MCF 10A (cell line): ENCODE measurements at regions not wholly inside any gene's neighbourhood (a gene's known extent, or its start where the extent isn't known, plus 50 kb on each side); places are given as distances from the start of the nearest gene placed in this dataset.

ENCODE experiments used
- BruUV-seq: library from RNA; stranded (reverse); fragments of 400-500 nt; replicated peaks from 2 replicates; lab custom pipeline; 2021; lab: Mats Ljungman, UMichigan
- CTCF ChIA-PET: fragments of 300-600 bp; sonication (Branson Sonifier 250); formaldehyde crosslinking; extraction: SDS; loops from one replicate; lab custom pipeline; 2021; ENCODE audit warnings: antibody characterized with exemption, inconsistent platforms; lab: Yijun Ruan, JAX
- POLR2A ChIA-PET: fragments of 300-600, 350-650 bp; sonication (Branson Sonifier 250); formaldehyde crosslinking; extraction: SDS; loops from one replicate; lab custom pipeline; 2020; ENCODE audit warnings: antibody characterized with exemption, inconsistent platforms; lab: Yijun Ruan, JAX
- DNase-seq: peaks from one replicate; pipeline ENCODE4 v3.0.0-alpha.2; 2018; ENCODE audit not compliant: unreplicated experiment
- H3K27ac Mint-ChIP-seq: one replicate; pipeline ENCODE4 v1.8.0; 2022; ENCODE audit warnings: mild to moderate bottlenecking, low read depth, mixed read lengths; ENCODE audit not compliant: unreplicated experiment
- H3K27me3 Mint-ChIP-seq: one replicate; pipeline ENCODE4 v1.8.0; 2022; ENCODE audit warnings: mixed read lengths; ENCODE audit not compliant: insufficient read depth, unreplicated experiment
- H3K36me3 Mint-ChIP-seq: one replicate; pipeline ENCODE4 v1.8.0; 2022; ENCODE audit warnings: mild to moderate bottlenecking, moderate library complexity, mixed read lengths; ENCODE audit not compliant: insufficient read depth, unreplicated experiment
- H3K4me1 Mint-ChIP-seq: one replicate; pipeline ENCODE4 v1.8.0; 2022; ENCODE audit warnings: mixed read lengths; ENCODE audit not compliant: insufficient read depth, unreplicated experiment
- H3K4me3 Mint-ChIP-seq: one replicate; pipeline ENCODE4 v1.8.0; 2022; ENCODE audit warnings: mild to moderate bottlenecking, moderate library complexity, mixed read lengths; ENCODE audit not compliant: unreplicated experiment
- H3K9me3 Mint-ChIP-seq: one replicate; pipeline ENCODE4 v1.8.0; 2022; ENCODE audit warnings: mixed read lengths; ENCODE audit not compliant: unreplicated experiment
- intact Hi-C: fragments of 100-400 bp; cut with micrococcal nuclease; formaldehyde crosslinking; loops from 2 replicates; pipeline ENCODE4 v1.14.1; 2022
- TF ChIP-seq, protein P1 (sequence below): fragments of 200-600 bp; IDR thresholded peaks from one replicate; pipeline ENCODE4 v1.8.0; 2022; ENCODE audit warnings: antibody characterized with exemption, mild to moderate bottlenecking; ENCODE audit not compliant: unreplicated experiment

GRCh38 chr15:77550301-77551251, 82.1 kb downstream of the LINGO1 start:
- Mint-ChIP-seq H3K9me3 (no peaks in the 10 kb centered on the region), H3K27ac (no peak overlapping the region), H3K36me3 (no peaks in the 10 kb centered on the region), H3K4me1 (no peaks in the 10 kb centered on the region), H3K4me3 (no peak overlapping the region), H3K27me3 (no peaks in the 10 kb centered on the region)
- TF ChIP-seq, protein P1, sequence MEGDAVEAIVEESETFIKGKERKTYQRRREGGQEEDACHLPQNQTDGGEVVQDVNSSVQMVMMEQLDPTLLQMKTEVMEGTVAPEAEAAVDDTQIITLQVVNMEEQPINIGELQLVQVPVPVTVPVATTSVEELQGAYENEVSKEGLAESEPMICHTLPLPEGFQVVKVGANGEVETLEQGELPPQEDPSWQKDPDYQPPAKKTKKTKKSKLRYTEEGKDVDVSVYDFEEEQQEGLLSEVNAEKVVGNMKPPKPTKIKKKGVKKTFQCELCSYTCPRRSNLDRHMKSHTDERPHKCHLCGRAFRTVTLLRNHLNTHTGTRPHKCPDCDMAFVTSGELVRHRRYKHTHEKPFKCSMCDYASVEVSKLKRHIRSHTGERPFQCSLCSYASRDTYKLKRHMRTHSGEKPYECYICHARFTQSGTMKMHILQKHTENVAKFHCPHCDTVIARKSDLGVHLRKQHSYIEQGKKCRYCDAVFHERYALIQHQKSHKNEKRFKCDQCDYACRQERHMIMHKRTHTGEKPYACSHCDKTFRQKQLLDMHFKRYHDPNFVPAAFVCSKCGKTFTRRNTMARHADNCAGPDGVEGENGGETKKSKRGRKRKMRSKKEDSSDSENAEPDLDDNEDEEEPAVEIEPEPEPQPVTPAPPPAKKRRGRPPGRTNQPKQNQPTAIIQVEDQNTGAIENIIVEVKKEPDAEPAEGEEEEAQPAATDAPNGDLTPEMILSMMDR: no peak
- intact Hi-C loops: no loop called here
- no peak for DNase-seq
- ChIA-PET CTCF (interaction anchor here (0.6 kb wide), 1 partner anchor 69 kb away, joined by 3 read pairs; no protein-coding TSS in a partner anchor), POLR2A (no interaction called here)
- BruUV-seq: no TSS peak

DNA sequence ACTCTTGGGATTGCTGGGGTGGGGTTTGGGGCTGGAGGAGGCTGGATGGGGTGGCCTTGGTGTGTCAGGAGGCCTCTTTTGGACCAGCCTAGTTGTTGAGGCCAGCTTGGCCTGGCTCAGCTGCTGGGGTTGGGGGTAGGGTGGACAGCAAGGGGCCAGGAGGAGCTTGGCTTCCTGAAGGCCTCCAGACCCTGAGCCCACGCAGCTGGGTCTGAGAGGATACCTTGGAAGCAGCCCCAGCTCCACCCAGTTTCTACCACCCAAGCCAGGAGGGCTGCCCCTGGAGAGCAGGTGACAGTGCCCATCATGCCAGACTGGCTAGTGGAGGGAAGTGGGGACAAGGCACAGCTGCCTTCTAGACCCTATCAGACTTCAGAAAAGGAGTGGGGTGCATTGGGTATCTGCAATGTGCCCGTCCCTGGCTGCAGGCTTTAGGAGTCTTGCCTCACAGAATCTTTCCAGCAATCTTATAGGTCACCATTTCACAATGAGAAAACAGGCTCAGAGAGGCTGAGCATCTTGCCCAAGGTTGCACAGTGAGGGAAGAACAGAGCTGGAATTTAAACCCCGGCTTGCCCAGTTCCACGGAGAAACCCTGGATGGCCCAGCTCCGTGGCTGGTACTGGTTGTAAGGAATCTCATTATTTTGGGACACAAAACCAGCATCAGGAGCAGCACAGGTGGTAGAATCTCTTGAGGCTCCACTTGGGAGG, 83.0 kb downstream of the LINGO1 start:
- intact Hi-C loops: no loop called here
- no peaks in the 10 kb centered on the region for H3K27me3 Mint-ChIP-seq
- TF ChIP-seq, protein P1: no peak
- no peak for DNase-seq
- no peak overlapping the region for H3K4me3 Mint-ChIP-seq
- no peaks in the 10 kb centered on the region for H3K4me1 Mint-ChIP-seq
- H3K36me3 Mint-ChIP-seq: no peaks in the 10 kb centered on the region
- H3K9me3 Mint-ChIP-seq: no peaks in the 10 kb centered on the region
- H3K27ac Mint-ChIP-seq: no peak overlapping the region
- POLR2A ChIA-PET: no interaction called here
- CTCF ChIA-PET: interaction anchor here (0.6 to 0.8 kb wide), 2 partner anchors 69 to 424 kb away, joined by 3 read pairs; no protein-coding TSS in a partner anchor
- no TSS peak for BruUV-seq

DNA sequence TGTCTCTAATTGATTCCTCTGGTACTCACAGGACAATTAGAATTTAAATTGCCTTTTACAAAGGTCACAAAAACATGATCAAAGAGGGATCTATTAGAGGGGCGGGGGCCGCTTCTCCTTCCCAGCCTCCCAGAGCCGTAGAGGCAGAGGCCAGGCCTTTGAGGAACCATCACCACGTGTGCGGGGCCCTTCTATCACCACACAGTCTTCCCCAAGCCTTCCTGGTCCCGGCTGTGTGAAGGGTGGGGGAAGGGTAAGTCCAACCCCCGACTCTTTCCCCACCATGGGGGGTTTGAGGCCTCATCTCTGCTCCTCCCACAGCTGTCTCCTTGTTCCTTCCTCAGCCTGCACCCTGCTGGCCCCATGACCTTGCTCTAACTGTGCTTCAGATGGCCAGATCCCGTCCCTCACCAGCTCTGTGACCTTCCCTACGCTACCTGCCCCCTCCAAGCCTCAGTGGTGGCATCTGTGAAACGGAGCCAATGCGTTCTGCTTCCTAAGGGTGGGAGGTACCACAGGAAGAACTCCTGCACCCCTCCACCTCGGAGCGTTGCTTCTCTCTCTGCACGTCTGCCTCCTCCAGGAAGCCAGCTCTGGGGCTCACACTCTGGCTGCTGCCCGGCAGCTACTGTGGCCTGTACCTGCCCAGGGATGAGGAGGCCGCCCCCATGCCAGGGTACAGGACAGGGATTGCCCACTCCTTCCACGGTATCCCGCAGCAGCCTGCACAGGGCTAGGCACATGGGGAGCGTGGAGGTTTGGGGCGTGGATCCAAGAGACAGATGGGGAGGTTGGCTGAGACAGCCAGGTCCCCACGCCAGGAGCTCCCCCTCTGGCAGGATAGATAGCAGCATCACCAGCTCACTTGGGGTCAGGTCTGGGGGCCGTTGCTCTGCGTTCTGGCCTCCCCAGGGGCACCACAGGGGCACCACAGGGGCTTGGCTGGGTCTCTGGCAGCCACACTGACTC, 83.8 kb downstream of the LINGO1 start:
- ChIA-PET CTCF (interaction anchor here (0.8 to 0.9 kb wide), 2 partner anchors 423 to 430 kb away, joined by 3 to 4 read pairs; no protein-coding TSS in a partner anchor), POLR2A (no interaction called here)
- no peak for DNase-seq
- TF ChIP-seq, protein P1: no peak
- Mint-ChIP-seq H3K27me3 (no peaks in the 10 kb centered on the region), H3K27ac (no peak overlapping the region), H3K9me3 (no peaks in the 10 kb centered on the region), H3K4me1 (no peaks in the 10 kb centered on the region), H3K4me3 (no peak overlapping the region), H3K36me3 (no peaks in the 10 kb centered on the region)
- BruUV-seq: no TSS peak
- intact Hi-C loops: no loop called here
